GM12878 (cell line): ENCODE measurements at regions not wholly inside any gene's neighbourhood (a gene's known extent, or its start where the extent isn't known, plus 50 kb on each side); places are given as distances from the start of the nearest gene placed in this dataset.

Source experiments
- ATAC-seq: fragments of 200-7000 bp; cut with Tn5 transposase; 3 replicates; pipeline ENCODE4 v1.9.1; 2020; ENCODE audit warnings: mild to moderate bottlenecking, moderate library complexity
- BruUV-seq: library from RNA; stranded (reverse); fragments of 400-500 nt; replicated peaks from 2 replicates; lab custom pipeline; 2021; lab: Mats Ljungman, UMichigan
- CTCF ChIA-PET: fragments of 300-600 bp; sonication (Branson Sonifier 250); formaldehyde crosslinking; extraction: SDS; loops from one replicate; lab custom pipeline; 2021; ENCODE audit warnings: inconsistent platforms; lab: Yijun Ruan, JAX
- POLR2A ChIA-PET: fragments of 350-600 bp; formaldehyde crosslinking; extraction: SDS; loops from one replicate; lab custom pipeline; 2021; ENCODE audit warnings: inconsistent platforms; lab: Charles Lee
- RAD21 ChIA-PET: fragments of 300-600 bp; sonication (Branson Sonifier 250); formaldehyde crosslinking; loops from one replicate; lab custom pipeline; 2023; ENCODE audit warnings: antibody characterized with exemption; ENCODE audit not compliant: unreplicated experiment; lab: Charles Lee
- SMC1A ChIA-PET: fragments of 300-600 bp; sonication (Branson Sonifier 250); formaldehyde crosslinking; loops from one replicate; lab custom pipeline; 2023; ENCODE audit not compliant: unreplicated experiment, uncharacterized antibody; lab: Charles Lee
- DNase-seq: peaks from one replicate; pipeline ENCODE4 v3.0.0-alpha.2; 2011; ENCODE audit warnings: low read depth, low spot score
- FAIRE-seq: peaks from 3 replicates; lab custom pipeline; 2011; peaks lifted over from hg19 to GRCh38; lab: Jason Lieb, UNC
- H2AFZ ChIP-seq: 2 replicates; pipeline ENCODE4 v1.6.0; 2011; ENCODE audit warnings: low read depth, low read length, control low read depth; ENCODE audit not compliant: control insufficient read depth
- H3K27ac ChIP-seq: 2 replicates; pipeline ENCODE4 v1.5.1; 2011; ENCODE audit warnings: control low read depth; ENCODE audit not compliant: control insufficient read depth, insufficient read depth
- H3K27me3 ChIP-seq, 2 experiments: replicated peaks in 1 of 2; 2 replicates each; pipeline versions ENCODE4 v1.6.0 to v1.6.1; 2011; ENCODE audit warnings: low read length in 1 of 2; ENCODE audit not compliant: control insufficient read depth in 2 of 2, insufficient read depth in 2 of 2
- H3K36me3 ChIP-seq, 2 experiments: 2 replicates each; pipeline ENCODE4 v1.5.1; 2011; ENCODE audit warnings: low read length in 1 of 2; ENCODE audit not compliant: control insufficient read depth in 2 of 2, insufficient read depth in 2 of 2
- H3K4me1 ChIP-seq: 2 replicates; pipeline ENCODE4 v1.6.1; 2011; ENCODE audit warnings: mild to moderate bottlenecking, low read length, moderate library complexity, mixed read lengths; ENCODE audit not compliant: control insufficient read depth, insufficient read depth
- H3K4me2 ChIP-seq: 2 replicates; pipeline ENCODE4 v1.6.0; 2011; ENCODE audit warnings: control low read depth; ENCODE audit not compliant: control insufficient read depth, insufficient read depth
- H3K4me3 ChIP-seq: fragments of 200-600 bp; sonication (generic); 2 replicates; pipeline ENCODE4 v1.5.1; 2016
- H3K79me2 ChIP-seq: 2 replicates; pipeline ENCODE4 v1.6.0; 2011; ENCODE audit warnings: low read length; ENCODE audit not compliant: control insufficient read depth, insufficient read depth
- H3K9ac ChIP-seq: 2 replicates; pipeline ENCODE4 v1.8.0; 2011; ENCODE audit warnings: low read length, control low read depth, mixed read lengths; ENCODE audit not compliant: control insufficient read depth, insufficient read depth
- H3K9me3 ChIP-seq: replicated peaks from 3 replicates; pipeline ENCODE4 v1.5.1; 2011; ENCODE audit warnings: mild to moderate bottlenecking, low read length; ENCODE audit not compliant: control insufficient read depth, insufficient read depth
- H4K20me1 ChIP-seq: 2 replicates; pipeline ENCODE4 v1.6.0; 2011; ENCODE audit not compliant: control insufficient read depth, insufficient read depth
- ASH2L ChIP-seq: fragments of 300-600, 200-600 bp; sonication (generic); IDR thresholded peaks from 2 replicates; pipeline ENCODE4 v1.6.1; 2017; ENCODE audit warnings: low read depth, mild to moderate bottlenecking, borderline replicate concordance
- ATF2 ChIP-seq: IDR thresholded peaks from 2 replicates; pipeline ENCODE4 v1.6.1; 2012; ENCODE audit warnings: low read length, inconsistent platforms
- CHD4 ChIP-seq: fragments of 200-600 bp; sonication (generic); IDR thresholded peaks from 2 replicates; pipeline ENCODE4 v1.6.1; 2016; ENCODE audit warnings: mild to moderate bottlenecking
- DPF2 ChIP-seq: fragments of 450-650 bp; IDR thresholded peaks from 2 replicates; pipeline ENCODE4 v1.6.1; 2017; ENCODE audit warnings: mild to moderate bottlenecking
- HDAC2 ChIP-seq: fragments of 200-600 bp; sonication (generic); IDR thresholded peaks from 2 replicates; pipeline ENCODE4 v1.6.1; 2017
- JUND ChIP-seq: IDR thresholded peaks from 2 replicates; pipeline ENCODE4 v1.6.1; 2012; ENCODE audit warnings: low read depth, mild to moderate bottlenecking, low read length, improper control_type of control experiment, moderate library complexity
- NFYB ChIP-seq: IDR thresholded peaks from 2 replicates; pipeline ENCODE4 v1.6.1; 2011; ENCODE audit warnings: low read depth, mild to moderate bottlenecking, low read length, improper control_type of control experiment, moderate library complexity; ENCODE audit not compliant: insufficient read depth
- RCOR1 ChIP-seq: conservative IDR thresholded peaks from 2 replicates; pipeline ENCODE4 v1.6.1; 2012; ENCODE audit warnings: low read depth, low read length, improper control_type of control experiment
- ZBTB11 ChIP-seq: fragments of 450-650 bp; formaldehyde crosslinking; IDR thresholded peaks from 2 replicates; pipeline ENCODE4 v1.5.0; 2022; ENCODE audit warnings: mild to moderate bottlenecking, missing genetic modification characterization
- WGBS: methylation state at CpG from one replicate; pipeline ENCODE4 v1.1.6; 2016; ENCODE audit warnings: low lambda C conversion rate; ENCODE audit not compliant: insufficient replicate concordance, insufficient coverage; ENCODE audit errors: missing lambda C conversion rate; 5-methylcytosine and 5-hydroxymethylcytosine counted together
- in situ Hi-C: fragments of 300-500 bp; cut with MboI; formaldehyde crosslinking; loops from 9 replicates; pipeline ENCODE4 v1.14.3; 2018; ENCODE audit warnings: mixed read lengths
- intact Hi-C: fragments of 100-400 bp; cut with micrococcal nuclease; formaldehyde crosslinking; loops from one replicate; pipeline ENCODE4 v1.14.2; 2022; ENCODE audit not compliant: unreplicated experiment

- TF ChIP-seq ATF2 = no peak
- TF ChIP-seq NFYB = no peak
- TF ChIP-seq HDAC2 = no peak
- no peak for TF ChIP-seq ASH2L
- TF ChIP-seq JUND = no peak
- TF ChIP-seq DPF2 = no peak
These were observed 97.6 kb downstream of the MTX3 start (continued) for GRCh38 chr5:79893485-79893884.

- in situ Hi-C loops (no loop called here), intact Hi-C loops (no loop called here)
- TF ChIP-seq CHD4 (no peak), RCOR1 (no peak), ZBTB11 (CRISPR knock-in tag) (no peak)
- Histone ChIP-seq H3K79me2 (no peaks in the 10 kb centered on the region), H3K9me3 (no peaks in the 10 kb centered on the region; the same call in 2 of the 3 replicates), H3K4me3 (no peak overlapping the region), H3K36me3 (no peaks in the 10 kb centered on the region), H4K20me1 (no peaks in the 10 kb centered on the region), H2AFZ (no peak overlapping the region), H3K4me2 (no peak overlapping the region), H3K9ac (no peak overlapping the region), H3K4me1 (no peaks in the 10 kb centered on the region), H3K27me3 (0 out of 4 replicates have a peak, but pooled peaks cover 0 to 6% of the 10 kb centered on the region in 2 experiments), H3K27ac (no peak overlapping the region)
- RAD21 ChIA-PET = no interaction called here
- POLR2A ChIA-PET = no interaction called here
- CTCF ChIA-PET = interaction anchor here (0.9 to 1.5 kb wide), 2 partner anchors 31 to 193 kb away, joined by 3 to 5 read pairs; no protein-coding TSS in a partner anchor
- ATAC-seq (no peak), FAIRE-seq (no peak), DNase-seq (no peak)
- 40% methylated on average over 5 of the region's 5 CpGs for WGBS
- no TSS peak for BruUV-seq
- SMC1A ChIA-PET = no interaction called here
These were observed 100.2 kb downstream of the MTX3 start for GRCh38 chr5:79890930-79891249.
